GM21447 (cell line): ENCODE measurements at regions not wholly inside any gene's neighbourhood (a gene's known extent, or its start where the extent isn't known, plus 50 kb on each side); places are given as distances from the start of the nearest gene placed in this dataset.
"Not testable (repeated sequence)": the region's sequence is repeated elsewhere in the genome, so short reads cannot be mapped to it uniquely, and the experiment has no call there.

Experiments
- ATAC-seq: cut with Tn5 transposase; IDR thresholded peaks from one replicate; pipeline ENCODE4 v1.9.1; 2021; ENCODE audit not compliant: unreplicated experiment

DNA sequence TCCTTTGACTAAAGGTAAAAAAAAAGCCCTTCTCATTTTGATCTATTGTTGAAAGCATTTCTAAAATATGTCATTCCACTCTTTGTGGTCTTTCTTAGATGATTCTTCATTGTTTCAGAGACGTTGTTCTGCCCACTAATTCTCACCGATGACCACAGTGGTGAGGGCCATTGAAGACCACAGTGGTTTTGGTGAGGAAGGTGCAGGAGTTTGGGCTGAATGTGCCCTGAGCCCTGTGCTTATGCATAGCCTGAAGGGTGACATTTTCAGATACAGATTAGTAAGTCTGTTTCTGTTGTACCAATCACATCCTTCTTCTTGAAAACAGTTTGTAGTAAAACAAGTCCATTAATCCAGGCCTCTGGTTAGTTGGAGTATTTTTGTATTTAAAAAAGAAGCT, 251.3 kb upstream of the ATP5MC3 start:
- no peak for ATAC-seq

DNA sequence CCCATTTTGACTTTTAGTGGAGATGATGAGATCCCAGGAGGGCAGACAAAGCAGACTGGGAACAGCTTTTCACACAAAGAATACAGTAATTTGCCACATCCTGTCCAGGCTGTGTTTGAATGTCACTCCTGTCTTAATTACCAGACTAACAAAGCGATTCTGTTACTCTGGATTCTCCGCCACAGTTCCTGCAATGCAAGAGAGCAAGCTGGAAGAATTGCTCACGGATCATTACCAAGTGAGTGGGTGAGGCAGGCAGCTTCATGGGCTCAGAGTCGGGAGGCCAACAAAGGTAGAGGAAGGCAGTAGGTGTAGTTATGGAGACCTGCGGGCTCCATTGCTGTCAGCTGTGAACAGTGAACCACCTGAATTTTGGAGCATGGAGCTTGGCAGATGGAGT, 250.5 kb upstream of the ATP5MC3 start:
- ATAC-seq: no peak

DNA sequence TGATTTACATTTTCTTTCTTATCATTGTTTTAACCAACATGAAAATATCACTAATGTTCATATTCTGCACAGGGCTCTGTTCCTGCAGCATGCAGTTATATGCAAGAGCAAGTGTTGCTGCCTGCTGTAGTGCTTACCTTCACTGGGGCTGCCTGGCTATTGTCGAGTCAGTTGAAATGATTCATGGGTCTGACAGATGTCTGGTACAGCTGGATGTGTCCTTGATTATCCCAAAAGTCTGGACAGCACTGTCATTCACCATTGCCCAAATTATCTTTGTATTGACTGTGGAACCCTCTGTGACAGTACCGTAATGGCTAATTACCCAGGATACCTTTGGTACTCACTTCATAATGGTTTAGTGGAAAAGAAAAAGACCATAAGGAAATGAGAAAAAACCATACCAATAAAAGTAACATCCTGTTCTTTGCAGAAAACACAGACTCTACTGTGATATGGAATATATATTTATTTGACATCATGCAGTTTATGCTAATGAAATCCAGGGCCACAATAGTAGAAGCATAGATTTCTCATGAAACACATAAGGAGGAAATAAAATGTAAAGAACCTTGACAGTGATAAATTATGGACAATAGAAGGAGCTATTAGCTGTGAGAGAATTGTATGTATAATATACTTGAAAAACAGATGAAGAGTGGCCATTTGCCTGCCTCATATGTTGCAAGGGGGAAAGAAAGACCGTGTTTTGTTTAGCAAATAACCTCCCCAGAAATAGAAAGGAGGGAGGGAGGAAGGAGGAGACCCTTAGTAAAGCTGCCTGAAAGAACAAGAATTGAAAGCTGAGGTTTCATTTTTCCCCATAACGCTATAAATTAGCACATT, 249.8 kb upstream of the ATP5MC3 start:
- no peak for ATAC-seq

DNA sequence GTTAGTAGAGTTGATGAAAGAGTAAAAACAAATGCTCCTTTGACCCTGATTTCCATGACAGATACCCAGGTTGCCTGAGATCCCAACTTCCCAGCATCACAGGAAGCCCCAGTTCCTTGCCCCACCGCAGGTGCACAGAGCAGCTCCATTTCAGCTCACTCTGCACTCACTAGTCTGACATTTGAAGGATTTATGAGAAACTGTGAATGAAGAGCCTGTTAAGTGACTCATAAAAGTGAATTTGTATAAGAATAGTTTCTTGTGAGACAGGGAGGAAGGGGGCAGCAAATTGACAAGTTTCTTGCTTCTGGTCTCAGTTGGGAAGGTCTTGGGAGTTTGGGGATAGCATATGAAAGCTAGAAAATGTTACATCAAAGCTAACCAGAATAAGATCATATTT, 248.7 kb upstream of the ATP5MC3 start:
- no peak for ATAC-seq

DNA sequence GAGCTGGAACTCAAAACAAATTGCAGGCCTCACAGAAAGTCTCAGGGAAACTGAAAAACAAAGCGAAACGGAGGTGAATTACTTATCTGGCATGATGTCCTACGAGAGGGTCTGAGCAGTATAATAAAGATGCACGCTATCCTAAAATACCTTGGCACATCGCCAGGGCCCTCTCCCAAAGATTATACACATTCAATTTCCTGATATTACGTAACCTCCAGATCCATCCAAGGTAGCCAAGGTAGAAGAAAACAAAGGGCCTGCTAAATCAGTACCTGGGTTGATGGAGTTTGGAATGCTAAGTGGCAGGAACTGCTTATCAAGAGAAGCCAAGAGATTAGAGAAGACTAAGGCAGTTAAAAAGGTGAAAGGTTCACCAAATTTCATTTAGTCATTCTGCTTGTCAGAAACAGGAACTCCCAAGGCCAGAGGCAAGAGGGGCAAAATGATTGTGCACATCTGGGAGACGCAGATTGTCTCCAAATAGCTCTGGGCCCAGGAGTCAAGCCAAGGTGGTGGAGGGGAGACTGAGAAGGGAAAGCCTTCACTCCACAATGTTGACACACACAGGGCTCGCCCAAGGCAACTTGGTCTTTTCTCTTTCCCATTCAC, 236.8 kb upstream of the ATP5MC3 start:
- ATAC-seq: no peak

DNA sequence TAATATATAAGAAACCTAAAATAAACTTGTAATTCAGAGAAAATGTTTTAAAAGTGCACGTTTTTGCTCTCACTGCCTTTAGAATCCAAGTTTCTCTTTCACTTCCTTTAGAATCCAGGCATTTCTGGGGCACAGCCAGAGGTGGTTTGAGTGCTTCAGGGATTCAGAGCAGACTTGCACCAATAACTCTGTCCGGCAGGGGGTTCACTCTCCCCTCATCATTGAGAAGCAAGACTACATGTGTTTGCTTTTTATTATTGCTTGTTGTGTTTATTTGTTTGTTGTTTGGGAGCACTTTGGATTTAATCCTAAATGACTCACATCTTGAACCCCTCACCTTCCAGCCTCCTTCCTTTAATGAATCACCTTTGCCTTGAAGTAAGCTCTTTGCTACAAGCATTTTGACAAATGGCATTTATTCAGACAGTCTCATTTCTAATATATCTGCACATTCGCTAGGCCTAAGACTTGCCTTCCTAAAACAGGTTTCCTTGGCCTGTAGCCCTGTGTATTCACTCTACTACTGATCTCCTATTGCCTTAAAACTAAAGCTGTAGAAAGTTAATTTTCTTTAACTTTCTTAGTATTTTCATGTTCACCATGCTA, 233.5 kb upstream of the ATP5MC3 start:
- ATAC-seq: no peak

DNA sequence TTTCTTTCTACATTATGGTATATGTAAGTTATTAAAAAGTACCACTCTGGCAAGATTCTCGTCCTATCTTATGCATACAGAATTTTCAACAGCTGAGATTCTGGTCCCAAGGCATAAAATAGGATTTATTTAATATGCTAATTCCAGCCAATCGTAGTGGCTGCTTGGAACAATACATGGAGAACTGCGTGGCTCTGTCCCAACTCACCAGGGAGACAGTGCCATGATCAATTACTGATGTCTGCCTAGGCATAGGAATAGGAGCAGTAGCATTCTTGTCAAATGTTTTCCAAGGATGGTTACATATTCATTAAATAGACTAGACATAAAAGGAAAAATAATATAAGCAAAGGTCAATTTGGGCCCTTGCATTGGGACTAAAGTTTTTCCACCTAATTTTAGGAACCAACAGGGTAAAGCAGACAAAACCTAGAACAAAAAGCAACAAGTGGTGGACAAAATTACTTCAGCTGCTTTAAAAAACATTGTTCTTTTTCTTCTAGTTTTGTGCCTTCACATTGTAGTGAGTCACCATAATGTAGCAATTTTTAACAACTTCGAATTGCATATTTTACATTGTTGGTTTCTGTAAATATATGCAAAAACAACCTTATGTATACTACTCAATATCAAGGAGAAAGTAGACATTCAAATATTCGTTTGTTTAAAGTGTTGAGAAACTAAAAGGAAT, 232.8 kb upstream of the ATP5MC3 start:
- no peak for ATAC-seq

DNA sequence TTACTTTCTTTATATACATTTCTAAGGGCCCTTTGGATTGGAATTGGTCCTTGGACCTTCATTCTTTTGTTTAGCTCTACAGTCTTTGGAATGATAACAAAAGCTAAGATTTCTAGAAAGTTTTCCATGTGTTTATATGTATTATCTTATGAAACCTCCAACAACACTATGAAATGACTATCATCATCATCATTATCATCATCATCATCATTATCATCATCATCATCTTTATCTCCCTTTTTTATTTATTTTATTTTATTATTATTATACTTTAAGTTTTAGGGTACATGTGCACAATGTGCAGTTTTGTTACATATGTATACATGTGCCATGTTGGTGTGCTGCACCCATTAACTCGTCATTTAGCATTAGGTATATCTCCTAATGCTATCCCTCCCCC, 229.4 kb upstream of the ATP5MC3 start:
- not testable (repeated sequence) for ATAC-seq

DNA sequence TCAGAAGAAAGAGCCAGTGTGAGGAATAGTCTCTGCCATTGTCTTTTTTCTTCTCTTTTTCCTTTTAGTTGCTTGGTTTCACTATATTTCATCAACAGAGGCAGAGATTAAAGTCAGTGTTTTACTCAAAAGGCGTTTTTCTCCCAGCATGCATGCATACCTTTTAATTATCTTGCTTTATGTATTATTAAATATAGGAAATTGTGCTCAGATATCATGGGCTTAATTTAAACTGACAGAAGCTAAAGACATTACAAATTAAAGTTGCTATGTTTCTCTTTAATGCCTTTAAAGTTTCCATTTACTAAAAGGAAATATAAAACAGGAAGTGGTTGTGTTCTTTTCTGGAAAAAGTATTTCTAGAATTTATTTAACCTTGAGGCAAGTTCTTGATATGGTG, 223.3 kb upstream of the ATP5MC3 start:
- no peak for ATAC-seq

DNA sequence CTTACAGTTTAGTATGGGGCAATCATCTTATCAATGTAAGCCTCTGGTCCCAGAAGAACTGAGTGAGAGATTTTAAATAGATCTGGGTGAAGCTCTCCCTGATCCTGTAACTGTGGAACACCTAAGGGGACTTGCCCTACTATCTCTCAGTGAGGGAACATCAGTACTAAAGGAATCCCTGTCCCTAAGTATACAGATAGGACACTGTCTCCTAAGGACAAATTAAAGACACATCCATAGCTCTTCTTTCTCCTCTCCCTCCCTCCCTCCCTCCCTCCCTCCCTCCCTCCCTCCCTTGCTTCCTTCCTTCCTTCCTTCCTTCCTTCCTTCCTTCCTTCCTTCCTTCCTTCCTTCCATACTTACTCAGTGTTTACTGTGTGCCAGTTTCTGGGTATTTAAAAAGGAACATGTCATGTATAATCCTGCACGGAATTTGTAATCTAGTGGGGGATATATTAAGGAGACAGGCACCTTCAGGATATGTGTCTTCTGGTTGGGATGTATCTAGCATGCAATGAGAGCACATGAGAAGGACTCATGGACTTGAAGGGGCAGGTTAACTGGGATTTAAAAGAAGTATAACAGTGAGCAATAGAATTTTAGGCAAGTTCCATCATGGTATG, 222.2 kb upstream of the ATP5MC3 start:
- ATAC-seq: no peak

DNA sequence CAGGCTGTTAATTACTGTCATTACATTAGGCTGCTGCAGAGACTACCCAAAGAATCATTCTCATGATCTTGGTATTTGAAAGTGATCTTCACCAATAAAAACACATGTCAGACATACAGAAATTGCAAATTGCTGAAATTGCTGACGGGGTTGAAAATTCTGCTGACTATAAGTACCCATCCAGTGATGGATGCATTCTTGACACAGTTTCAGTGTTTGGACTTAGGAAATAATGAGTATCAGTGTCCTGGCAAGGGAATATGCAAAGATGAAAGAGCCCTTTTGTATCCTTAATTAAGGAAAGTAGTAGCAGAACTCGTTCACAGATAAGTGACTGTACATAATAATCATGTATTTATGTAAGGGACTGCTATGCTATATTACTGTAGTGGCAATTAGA, 221.1 kb upstream of the ATP5MC3 start:
- no peak for ATAC-seq

DNA sequence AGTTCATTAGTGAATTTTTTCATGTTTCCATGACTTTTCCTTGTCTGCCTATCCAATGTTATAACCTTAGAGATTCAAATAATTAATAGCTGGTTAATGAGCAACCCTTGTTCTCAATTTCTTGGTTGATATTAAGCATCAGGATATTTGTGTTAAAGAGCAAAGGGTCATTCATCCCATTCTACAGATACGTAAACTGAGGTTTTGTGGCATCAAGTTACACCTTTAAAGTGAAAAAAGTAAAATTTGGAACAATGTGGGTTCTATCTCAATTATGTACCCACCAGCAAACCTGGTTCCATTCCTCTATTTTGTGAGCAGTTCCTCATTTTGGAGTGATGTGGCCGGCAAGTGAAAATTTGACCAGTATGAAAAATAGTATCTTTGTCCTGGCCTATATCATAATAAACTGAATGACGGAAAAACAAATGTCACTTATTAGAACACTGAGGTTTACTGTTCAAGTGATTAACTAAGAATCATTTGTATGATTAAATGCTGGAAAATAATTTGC, 220.5 kb upstream of the ATP5MC3 start:
- ATAC-seq: no peak

DNA sequence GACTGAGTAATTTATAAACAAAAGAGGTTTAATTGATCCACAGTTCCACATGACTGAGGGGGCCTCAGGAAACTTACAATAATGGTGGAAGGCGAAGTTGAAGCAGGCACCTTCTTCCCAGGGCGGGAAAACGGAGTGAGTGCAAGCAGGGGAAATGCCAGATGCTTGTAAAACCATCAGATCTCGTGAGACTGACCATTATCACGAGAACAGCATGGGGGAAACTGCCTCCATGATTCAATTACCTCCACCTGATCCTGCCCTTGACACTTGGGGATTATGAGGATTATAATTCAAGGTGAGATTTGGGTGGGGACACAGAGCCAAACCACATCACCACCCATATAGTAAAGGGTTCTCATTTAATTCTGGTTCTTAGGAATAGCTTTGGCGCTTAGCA, 219.5 kb upstream of the ATP5MC3 start:
- ATAC-seq: no peak

DNA sequence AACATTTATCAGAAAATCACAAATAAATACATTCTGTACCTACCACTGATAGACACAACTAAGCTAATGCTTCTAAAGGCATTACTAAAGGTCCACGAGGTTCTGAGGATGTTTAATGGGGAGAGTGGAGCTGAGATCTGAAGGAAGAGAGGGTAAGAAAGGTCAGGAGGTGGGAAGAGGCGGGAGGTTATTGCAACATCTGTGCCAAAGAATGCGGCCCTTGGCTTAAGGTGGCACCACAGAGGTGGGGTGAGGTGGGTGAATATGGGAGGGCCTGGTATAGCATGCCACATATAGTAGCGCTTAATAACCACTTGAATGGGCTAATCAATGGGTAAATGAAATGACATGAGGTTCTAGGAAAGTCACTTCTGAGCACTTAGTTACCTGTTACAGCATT, 217.8 kb upstream of the ATP5MC3 start:
- no peak for ATAC-seq

DNA sequence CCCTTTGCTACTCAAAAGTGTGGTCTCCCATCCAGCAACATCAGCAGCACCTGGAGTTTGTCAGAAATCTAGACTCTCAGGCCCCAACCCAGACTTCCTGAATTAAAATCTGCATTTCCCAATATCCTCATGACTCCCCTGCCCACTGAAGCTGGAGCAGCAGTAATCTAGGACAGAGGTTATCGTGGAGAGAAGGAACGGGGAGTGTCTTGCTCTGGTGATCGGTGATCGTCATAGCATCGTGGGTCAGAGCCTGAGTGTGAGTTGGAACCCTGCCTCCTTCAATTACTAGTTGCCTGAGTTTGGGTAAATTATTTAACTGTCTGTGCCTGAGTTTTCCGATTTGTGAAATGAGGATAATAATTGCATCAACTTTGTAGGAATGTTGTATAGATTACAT, 217.3 kb upstream of the ATP5MC3 start:
- no peak for ATAC-seq

DNA sequence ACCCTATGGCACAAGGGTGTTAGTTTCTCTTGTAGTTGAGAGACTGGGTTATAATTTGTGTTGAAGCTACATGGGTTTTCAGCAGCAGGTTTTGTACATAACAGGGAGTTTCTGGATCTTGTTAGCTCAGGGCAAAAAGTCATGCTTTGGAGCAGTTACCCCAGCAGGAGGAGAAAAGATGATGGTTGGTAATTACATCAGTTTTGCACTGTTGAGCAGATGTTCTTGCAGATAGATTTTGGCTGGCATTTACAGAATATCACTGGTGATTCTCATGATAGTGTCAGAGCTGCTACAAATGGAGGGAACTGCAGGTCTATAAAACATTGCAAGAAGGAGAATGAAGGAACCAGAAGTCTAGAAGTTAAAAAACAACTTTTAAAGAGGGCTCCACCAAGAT, 215.2 kb upstream of the ATP5MC3 start:
- no peak for ATAC-seq

DNA sequence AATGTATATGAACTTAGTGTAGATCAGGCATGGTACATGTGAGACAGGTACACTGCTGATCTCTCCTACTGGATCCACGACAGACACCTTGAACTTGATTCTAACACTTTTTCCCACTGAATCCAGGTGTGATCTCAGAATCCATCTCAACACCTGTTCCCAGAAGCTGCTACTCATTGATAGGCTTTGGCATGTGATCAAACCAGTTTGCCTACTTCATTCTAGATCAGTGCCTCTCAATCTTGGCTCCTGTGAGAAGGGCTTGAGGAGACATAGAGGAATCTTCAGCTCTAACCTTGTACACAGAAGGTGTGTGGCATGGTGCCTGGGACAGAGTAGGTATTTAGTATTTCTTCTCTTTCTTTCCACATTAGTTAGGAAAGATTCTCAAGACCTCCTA, 212.3 kb upstream of the ATP5MC3 start:
- no peak for ATAC-seq

DNA sequence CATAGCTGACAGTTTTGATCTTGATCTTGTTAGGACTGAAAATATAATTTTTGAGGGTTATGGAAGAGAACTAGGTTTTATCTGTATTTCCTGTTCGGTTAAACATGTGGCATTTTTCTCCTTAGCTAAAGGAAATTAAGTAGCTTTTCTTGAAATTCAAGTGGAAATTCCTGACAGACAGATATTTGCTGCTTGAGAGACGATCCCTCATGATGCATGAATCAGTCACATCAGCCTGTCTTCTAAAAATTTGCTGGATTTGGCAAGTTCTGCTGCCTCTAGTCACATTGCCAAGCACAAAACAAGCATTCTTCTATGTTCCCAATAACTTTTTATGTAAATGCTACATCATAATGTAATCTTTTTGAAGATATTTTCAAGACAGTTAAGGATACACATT, 201.8 kb upstream of the ATP5MC3 start:
- ATAC-seq: no peak

DNA sequence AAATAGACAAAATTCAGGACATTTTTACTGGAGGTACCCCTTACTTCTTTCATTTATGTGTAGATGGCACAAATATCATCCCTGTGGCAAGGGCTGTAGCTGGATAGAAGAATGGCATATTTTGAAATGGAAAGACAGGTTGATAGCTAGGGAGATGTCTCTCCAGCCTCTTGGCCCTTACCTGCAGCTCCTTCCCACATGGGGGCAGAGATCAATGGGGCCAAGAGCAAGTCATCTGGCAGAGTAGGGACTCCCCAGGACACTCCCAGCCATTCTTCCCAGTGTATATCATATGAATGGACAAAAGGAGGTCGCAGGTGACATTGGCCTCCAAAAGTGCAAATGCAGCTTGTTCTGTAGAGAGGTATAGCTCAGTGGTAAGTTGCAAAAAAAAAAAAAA, 192.2 kb upstream of the ATP5MC3 start:
- no peak for ATAC-seq

DNA sequence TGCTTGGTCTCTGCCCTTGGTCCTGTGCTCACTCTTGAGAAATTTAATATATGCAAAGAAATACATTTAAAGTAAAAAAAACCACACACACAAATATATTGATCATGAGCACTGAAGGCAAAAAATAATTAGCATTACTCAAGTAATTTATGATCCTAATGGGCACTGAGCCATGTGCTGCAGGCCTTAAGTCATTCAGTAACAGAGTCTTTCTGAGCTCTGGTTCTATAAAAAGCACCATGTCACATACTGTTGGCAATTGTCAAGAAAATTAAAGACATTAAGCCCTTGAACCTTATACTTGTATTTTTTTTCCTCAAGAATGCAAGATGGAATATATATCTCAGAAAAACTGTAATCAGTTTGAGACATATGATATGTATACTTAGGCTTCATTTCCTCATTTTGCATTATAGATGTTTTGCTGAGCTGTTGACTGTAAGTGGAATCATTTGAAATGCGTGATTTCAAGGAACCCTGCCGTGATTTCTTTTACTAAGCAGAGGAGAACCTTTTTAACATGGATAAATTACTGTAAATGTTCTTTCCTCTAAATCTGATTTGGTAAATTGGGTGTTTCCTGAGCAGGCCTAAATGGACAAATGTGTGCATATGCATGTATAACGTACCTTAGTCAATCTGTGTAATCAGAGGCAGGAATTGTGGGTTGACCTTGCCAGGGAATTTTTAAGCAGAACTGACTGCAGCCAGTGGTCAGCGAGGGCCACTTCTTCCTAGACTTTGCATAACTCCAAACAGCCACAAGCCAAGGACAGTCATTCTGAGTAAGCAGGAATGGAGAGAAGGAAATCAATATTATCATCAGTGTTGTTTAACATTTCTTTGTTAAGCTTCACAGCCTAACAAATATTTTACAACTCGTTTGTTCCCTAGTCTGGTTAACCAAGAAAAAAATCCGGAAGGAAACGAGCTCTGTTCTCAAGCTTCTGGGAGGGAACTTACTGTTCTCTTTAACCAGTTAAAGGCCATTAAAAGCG, 191.5 kb upstream of the ATP5MC3 start:
- no peak for ATAC-seq
